HT1080 (cell line): ENCODE measurements at regions not wholly inside any gene's neighbourhood (a gene's known extent, or its start where the extent isn't known, plus 50 kb on each side); places are given as distances from the start of the nearest gene placed in this dataset.

Experiments used
- DNase-seq: peaks from one replicate; pipeline ENCODE4 v3.0.0-alpha.2; 2015; ENCODE audit warnings: low read depth

- DNase-seq: peak; percentile 55
Observed at GRCh38 chr6:93678841-93679454, 259.6 kb upstream of the EPHA7 start.

DNA sequence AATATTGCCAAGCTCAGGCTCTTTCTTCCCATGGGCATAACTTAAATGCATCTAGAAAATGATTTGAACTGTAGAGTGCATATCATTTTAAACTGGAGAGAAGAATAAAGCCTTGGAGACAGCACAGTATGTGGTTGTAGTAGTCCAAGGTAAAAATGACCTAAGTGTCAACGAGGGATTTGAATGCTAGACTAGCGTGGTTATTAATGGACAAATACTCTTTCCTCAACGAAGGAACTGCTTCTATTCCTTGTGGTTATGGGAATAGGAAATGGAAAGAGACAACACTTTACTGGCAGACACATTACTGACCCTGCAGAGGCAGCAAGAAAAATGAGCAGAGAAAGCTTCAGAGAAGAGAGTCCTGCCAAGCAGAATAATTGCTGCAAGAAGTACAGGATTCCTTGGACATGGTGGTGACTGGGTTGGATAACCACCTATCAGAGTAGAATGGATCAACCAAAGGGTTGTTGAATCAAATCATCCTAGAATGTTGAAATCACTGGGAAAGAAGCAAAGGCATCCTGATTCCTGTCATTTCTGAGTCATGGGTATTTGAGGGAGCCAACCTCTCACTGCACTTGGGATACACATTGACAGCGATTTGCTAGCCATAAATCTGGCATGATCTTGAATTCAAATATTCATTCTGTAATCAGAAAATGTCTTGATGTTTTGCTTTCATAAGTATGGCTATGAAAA is 258.1 kb upstream of the EPHA7 start:
- DNase-seq: peak; percentile 58

- DNase-seq: peak; percentile 54
Observed at GRCh38 chr6:93676581-93676980, 257.2 kb upstream of the EPHA7 start.

DNA sequence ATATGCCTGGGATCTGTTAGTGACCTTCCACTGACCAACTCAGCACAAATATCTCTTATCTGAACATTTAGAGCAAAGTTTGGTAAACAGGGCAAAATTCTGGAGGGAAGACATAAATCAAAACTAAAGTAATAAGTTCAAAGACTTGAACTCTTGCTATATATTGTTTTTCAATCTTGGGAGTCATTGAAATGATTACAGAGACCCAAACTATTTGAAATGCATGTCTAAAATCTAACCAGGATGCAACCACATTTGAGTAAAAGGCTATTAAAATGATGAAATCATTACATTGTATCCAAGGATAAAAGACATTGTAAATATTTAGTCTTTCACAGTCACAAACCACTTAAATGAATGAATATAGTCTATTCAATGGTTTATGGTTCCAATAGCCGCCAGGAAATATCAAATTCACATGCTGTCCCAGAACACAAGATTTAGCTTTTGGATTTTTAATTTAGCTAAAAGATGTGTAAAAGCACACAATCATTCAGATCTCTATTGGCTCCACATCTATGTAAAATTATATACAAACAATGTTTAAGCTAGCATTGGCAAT is 256.6 kb upstream of the EPHA7 start:
- no peak for DNase-seq

- no peak for DNase-seq
Observed at GRCh38 chr6:93663111-93663510, 243.8 kb upstream of the EPHA7 start.

DNA sequence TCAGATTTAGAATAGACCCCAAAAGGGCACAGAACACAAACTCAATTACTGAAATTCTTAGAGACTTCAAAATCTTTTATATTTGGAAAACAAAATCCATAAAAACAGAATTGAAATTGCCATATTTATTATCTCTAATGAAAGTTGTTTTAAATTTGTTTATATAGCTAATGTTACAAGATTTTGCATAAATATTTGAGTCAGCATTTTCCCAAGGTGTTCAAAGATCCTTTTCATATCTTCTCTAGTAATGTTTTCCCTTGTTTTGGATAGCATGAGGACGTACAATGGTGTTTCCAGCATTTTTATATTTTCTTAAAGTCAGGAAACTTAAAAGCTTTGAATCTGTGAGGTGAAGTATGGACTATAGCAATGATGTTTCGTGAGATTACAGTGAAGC is 235.2 kb upstream of the EPHA7 start:
- DNase-seq: no peak

- peak; percentile 20 for DNase-seq
Observed at GRCh38 chr6:93644611-93645010, 225.3 kb upstream of the EPHA7 start.

- no peak for DNase-seq
Observed at GRCh38 chr6:93639126-93639525, 219.8 kb upstream of the EPHA7 start.

DNA sequence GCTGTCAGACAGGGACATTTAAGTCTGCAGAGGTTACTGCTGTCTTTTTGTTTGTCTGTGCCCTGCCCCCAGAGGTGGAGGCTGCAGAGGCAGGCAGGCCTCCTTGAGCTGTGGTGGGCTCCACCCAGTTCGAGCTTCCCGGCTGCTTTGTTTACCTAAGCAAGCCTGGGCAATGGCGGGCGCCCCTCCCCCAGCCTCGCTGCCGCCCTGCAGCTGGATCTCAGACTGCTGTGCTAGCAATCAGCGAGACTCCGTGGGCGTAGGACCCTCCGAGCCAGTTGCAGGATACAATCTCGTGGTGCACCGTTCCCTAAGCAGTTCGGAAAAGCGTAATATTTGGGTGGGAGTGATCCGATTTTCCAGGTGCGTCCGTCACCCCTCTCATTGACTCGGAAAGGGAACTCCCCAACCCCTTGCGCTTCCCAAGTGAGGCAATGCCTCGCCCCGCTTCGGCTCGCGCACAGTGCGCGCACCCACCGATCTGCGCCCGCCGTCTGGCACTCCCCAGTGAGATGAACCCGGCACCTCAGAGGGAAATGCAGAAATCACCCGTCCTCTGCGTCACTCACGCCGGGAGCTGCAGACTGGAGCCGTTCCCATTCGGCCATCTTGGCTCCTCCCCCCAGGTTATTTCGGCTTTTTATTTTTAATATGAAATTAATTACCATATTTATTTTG is 217.8 kb upstream of the EPHA7 start:
- peak; percentile 2 for DNase-seq

DNA sequence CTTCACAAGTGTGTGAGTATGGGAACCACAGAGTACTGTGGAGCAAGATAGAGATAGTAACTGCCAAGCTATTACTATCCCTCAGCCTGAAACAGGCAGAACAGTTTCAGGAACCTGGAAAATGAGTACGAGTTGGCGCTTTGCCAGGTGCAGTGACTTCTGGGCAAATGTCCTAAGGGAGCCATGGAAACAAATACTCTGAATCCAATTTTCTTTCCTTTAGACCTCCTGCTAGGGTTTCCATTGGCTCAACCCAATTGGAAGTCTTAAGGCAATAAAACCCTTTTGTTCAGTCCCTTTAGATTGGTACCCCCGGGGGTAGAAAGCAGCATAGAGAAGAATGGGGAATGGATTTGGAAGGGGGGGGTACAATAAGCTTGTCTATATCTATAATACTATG is 205.0 kb upstream of the EPHA7 start:
- DNase-seq: no peak

DNA sequence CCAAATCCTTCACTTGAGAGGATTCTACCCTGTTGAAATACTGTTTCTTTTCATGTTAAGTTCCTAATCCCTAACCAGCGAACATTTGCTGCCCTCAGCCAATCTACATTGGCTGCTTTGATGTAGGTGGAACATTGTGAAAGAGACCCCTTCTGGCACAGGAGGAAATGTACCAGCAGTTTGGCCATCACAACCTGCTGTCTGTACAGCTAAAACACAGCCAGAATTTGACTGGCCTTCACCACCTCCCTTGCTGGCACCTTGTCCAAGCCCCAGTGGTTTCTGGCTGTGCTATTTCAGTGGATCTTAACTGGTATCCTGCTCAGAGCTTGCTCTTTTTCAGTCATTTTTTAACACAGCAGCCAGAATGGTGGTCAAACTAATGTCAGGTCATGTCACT is 202.1 kb upstream of the EPHA7 start:
- no peak for DNase-seq

- DNase-seq: no peak
Observed at GRCh38 chr6:93604951-93605350, 185.6 kb upstream of the EPHA7 start.

DNA sequence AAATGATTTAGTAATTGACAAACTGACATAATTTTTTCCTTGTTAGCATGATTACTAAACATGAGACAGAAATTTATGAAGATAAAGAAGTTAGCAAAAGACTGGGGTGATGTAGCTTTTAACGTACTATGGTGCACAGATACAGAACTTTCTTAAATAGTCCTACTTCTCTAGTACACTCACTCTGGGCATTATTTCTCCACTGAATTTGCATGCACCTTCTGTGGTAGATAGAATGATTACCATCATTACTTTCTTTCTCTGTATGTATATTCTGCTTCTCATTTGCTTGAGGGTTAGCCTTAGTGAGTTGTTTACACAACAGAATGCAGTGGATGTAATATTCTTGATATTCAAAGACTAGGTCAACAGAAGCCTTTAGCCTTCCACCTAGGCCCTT is 173.1 kb upstream of the EPHA7 start:
- no peak for DNase-seq

DNA sequence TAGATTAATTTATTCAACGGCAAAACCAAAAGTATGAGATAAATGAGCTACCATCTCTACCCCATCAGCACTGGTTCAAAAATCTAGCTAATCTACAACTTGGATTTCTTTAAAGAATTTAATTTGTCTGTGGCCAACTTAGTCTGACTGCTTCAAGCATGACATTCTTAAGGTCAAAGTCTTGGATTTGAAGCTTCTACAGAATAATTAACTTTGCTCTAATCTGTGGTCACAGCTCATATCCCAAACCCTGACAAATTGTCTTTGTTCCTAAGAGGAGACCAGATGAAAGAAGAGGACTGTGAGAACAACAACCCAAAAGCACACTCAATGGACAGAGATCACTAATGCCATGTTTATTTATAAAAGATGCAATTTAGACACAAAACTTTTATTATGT is 166.9 kb upstream of the EPHA7 start:
- DNase-seq: no peak

DNA sequence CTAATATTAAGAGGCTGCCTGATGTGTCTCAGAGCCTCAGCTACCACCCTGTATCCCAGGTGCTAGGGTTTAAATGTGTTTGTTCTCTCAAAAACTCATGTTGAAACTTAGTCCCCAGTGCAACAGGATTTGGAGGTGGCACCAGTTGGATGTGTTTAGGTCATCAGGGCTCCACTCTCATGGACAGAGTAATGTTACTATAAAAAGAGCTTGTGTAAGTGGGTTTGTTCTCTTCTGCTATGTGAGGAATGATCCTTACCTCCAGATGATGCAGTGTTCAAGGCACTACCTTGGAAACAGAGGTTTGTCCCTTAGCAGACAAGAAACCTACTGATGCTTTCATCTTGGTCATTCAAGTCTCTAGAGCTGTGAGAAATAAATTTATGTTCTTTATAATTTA is 164.9 kb upstream of the EPHA7 start:
- no peak for DNase-seq

DNA sequence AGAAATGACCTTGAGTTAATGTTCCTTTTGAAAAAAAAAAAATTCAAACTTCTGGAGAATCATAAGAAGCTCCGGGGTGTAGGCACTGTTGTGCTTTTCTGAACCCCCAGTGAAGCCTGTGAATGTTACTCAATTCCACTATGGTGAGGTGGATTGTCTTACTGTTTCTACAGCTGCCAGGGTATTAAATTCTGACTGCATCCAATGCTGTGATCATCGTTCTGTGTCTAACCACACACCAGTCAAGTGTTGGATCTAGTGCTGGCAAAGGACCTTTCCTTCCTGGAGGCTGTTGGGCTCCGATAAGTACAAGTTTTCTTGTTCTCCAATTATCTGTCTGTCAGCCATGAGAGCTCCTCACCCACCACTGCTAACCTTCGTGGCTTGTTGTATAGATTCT is 162.0 kb upstream of the EPHA7 start:
- no peak for DNase-seq

- no peak for DNase-seq
Observed at GRCh38 chr6:93580446-93580845, 161.1 kb upstream of the EPHA7 start.

GRCh38 chr6:93575495-93576267 is 156.3 kb upstream of the EPHA7 start:
- no peak for DNase-seq

GRCh38 chr6:93574299-93574698 is 154.9 kb upstream of the EPHA7 start:
- DNase-seq: no peak

DNA sequence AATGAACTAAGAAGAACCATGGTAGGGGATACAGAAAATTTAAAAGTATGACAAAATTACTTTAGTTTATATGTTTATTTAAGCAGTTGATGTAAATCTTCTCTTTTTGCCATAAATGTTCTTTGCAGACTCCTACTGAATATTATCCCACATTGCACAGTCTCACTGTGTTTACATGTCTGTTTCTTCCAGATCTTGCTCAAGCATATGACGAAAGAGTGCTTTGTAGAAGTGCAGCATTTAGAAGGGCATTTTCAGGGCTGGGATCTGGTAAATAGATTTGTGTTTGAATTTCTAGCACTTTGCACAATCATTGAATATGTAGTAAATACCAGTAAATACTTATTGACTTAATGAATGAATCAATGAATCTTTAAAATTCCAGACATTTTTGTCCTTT is 152.0 kb upstream of the EPHA7 start:
- no peak for DNase-seq

DNA sequence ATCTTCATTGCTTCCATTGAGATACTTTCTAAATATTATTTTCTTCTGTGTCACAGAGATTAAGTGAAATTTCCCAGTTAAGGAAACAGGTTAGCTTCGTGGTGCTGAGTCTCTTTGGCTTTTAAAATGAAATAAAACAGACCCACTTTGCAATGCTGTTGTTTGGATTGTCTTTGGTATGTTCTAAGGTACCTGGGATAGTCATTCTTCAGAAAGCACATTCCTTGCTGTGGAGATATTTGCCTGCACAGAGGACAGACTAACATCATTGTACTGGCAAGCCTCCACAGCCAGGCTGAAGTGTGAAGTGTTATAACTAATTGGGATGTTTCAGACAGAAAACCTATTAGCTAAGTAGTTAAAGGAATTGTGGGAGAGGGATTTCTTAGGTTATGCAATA is 148.8 kb upstream of the EPHA7 start:
- DNase-seq: no peak

GRCh38 chr6:93567164-93567563 is 147.8 kb upstream of the EPHA7 start:
- no peak for DNase-seq
